Common myeloid progenitor, CD34-positive (primary cell): ENCODE measurements at regions not wholly inside any gene's neighbourhood (a gene's known extent, or its start where the extent isn't known, plus 50 kb on each side); places are given as distances from the start of the nearest gene placed in this dataset.
"Not testable (repeated sequence)": the region's sequence is repeated elsewhere in the genome, so short reads cannot be mapped to it uniquely, and the experiment has no call there.

Experiments
- CTCF ChIA-PET: fragments of 350-600 bp; sonication (Branson Sonifier 250); formaldehyde crosslinking; loops from one replicate; lab custom pipeline; 2021; ENCODE audit warnings: antibody characterized with exemption; lab: Charles Lee
- POLR2A ChIA-PET: fragments of 350-600 bp; sonication (Branson Sonifier 250); formaldehyde crosslinking; loops from one replicate; lab custom pipeline; 2021; ENCODE audit warnings: antibody characterized with exemption; lab: Charles Lee
- DNase-seq, 3 donors: peaks; one replicate each; pipeline versions ENCODE4 v3.0.0 to v3.0.0-alpha.2; 2013
- H3K27ac ChIP-seq, 2 experiments: 1 replicate in 1 of 2; 2 replicates in 1 of 2; pipeline ENCODE4 v1.7.0; 2013; ENCODE audit warnings: inconsistent platforms in 2 of 2, low read length in 2 of 2, mild to moderate bottlenecking in 2 of 2, low read depth in 1 of 2, moderate library complexity in 1 of 2; ENCODE audit not compliant: severe bottlenecking in 2 of 2, insufficient read depth in 1 of 2, poor library complexity in 1 of 2
- H3K27me3 ChIP-seq, 5 experiments: replicated peaks in 2 of 5; 1 replicate in 3 of 5; 2 replicates in 2 of 5; pipeline versions ENCODE4 v1.6.1 to v1.7.0; 2013; ENCODE audit warnings: low read length in 4 of 5, mild to moderate bottlenecking in 2 of 5, moderate library complexity in 2 of 5, inconsistent platforms in 1 of 5; ENCODE audit not compliant: insufficient read depth in 5 of 5, control insufficient read depth in 4 of 5
- H3K36me3 ChIP-seq, 4 experiments: 1 replicate in 2 of 4; 2 replicates in 2 of 4; pipeline versions ENCODE4 v1.6.1 to v1.7.0; 2013; ENCODE audit warnings: low read length in 3 of 4, control low read depth in 1 of 4, mild to moderate bottlenecking in 1 of 4; ENCODE audit not compliant: control insufficient read depth in 4 of 4, insufficient read depth in 4 of 4
- H3K4me1 ChIP-seq, 4 experiments: 1 replicate in 3 of 4; 2 replicates in 1 of 4; pipeline versions ENCODE4 v1.6.1 to v1.7.1; 2013; ENCODE audit warnings: low read length in 3 of 4, mild to moderate bottlenecking in 3 of 4, control low read depth in 1 of 4, inconsistent platforms in 1 of 4, moderate library complexity in 1 of 4; ENCODE audit not compliant: control insufficient read depth in 4 of 4, insufficient read depth in 4 of 4; ENCODE audit errors: control extremely low read depth in 1 of 4
- H3K4me3 ChIP-seq, 7 experiments: 1 replicate in 4 of 7; 2 replicates in 3 of 7; pipeline versions ENCODE4 v1.5.1 to v1.7.0; 2013; ENCODE audit warnings: mild to moderate bottlenecking in 7 of 7, low read length in 6 of 7, moderate library complexity in 6 of 7, inconsistent platforms in 2 of 7, low read depth in 2 of 7, control low read depth in 1 of 7; ENCODE audit not compliant: insufficient read depth in 4 of 7, control insufficient read depth in 1 of 7; ENCODE audit errors: extremely low read depth in 1 of 7
- H3K9me3 ChIP-seq, 5 experiments: 1 replicate in 4 of 5; 2 replicates in 1 of 5; pipeline versions ENCODE4 v1.6.1 to v1.7.1; 2013; ENCODE audit warnings: low read length in 4 of 5, mild to moderate bottlenecking in 2 of 5, inconsistent platforms in 1 of 5, low read depth in 1 of 5, moderate library complexity in 1 of 5; ENCODE audit not compliant: control insufficient read depth in 4 of 5, insufficient read depth in 2 of 5; ENCODE audit errors: control extremely low read depth in 1 of 5
- WGBS: methylation state at CpG from one replicate; pipeline ENCODE4 v1.1.5; 2013; ENCODE audit not compliant: insufficient coverage; 5-methylcytosine and 5-hydroxymethylcytosine counted together

GRCh38 chr4:75169427-75169826, 236.5 kb downstream of the PARM1 start:
- no peak for DNase-seq
- WGBS, result 89% methylated on average over 4 of the region's 6 CpGs
- CTCF ChIA-PET, result interaction anchor here (0.6 kb wide), 1 partner anchor 8 kb away, joined by 3 read pairs; no protein-coding TSS in a partner anchor

DNA sequence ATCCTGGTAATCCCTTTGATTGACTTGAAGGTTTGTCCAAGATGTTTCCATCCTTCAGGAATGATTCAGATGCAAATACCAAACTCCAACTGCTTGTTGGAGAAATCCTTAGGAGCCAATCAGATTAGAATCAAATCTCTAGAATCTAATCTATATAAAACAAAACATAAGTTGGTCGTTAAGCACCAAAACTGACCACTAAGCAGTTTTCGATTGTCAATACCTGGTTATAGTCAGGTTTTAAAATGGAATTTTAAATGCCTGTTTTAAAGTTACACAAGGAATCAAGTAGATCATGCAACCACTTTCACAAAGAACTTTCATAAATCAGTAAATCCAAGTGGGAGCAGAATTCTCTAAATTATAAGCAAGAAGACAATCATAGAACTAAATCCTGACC, 236.1 kb downstream of the PARM1 start:
- POLR2A ChIA-PET, result no interaction called here
- WGBS, result no CpG with 5 or more reads among the region's 2 CpGs
- Histone ChIP-seq H3K9me3 (no peaks in the 10 kb centered on the region), H3K27me3 (no peaks in the 10 kb centered on the region), H3K36me3 (no peaks in the 10 kb centered on the region), H3K27ac (no peak overlapping the region), H3K4me3 (no peak overlapping the region), H3K4me1 (no peaks in the 10 kb centered on the region)
- no peak for DNase-seq
- CTCF ChIA-PET, result no interaction called here

More at GRCh38 chr4:75169427-75169826, 236.5 kb downstream of the PARM1 start:
- no peak overlapping the region for H3K27ac ChIP-seq
- H3K4me3 ChIP-seq, result no peak overlapping the region
- POLR2A ChIA-PET, result no interaction called here
- H3K4me1 ChIP-seq, result no peaks in the 10 kb centered on the region
- H3K27me3 ChIP-seq, result no peaks in the 10 kb centered on the region
- no peaks in the 10 kb centered on the region for H3K9me3 ChIP-seq
- H3K36me3 ChIP-seq, result no peaks in the 10 kb centered on the region

DNA sequence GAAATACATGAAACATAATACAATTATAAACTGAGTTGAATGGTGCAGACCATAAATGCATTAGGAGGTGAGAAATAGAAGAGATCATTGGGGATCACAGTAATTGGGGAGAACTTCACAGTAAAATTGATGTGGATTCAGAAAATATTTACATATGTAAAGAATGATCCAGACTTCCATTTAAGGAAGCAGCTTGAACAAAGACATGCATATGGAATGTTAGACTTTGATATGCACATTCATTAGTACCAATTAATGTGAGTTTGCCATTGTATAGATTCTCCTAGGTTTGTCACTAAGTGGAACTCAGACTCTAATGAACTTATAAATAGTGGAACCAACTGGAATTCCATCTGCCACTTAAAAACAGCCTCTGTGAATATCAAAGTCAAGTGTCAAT, 235.6 kb downstream of the PARM1 start:
- H3K27ac ChIP-seq, result no peak overlapping the region
- peaks cover 0 to under 1% (median 0%) of the 10 kb centered on the region in 5 experiments for H3K9me3 ChIP-seq
- H3K27me3 ChIP-seq, result no peaks in the 10 kb centered on the region
- no peaks in the 10 kb centered on the region for H3K4me1 ChIP-seq
- ChIA-PET POLR2A (no interaction called here), CTCF (no interaction called here)
- DNase-seq, result no peak
- no peak overlapping the region for H3K4me3 ChIP-seq
- H3K36me3 ChIP-seq, result no peaks in the 10 kb centered on the region

DNA sequence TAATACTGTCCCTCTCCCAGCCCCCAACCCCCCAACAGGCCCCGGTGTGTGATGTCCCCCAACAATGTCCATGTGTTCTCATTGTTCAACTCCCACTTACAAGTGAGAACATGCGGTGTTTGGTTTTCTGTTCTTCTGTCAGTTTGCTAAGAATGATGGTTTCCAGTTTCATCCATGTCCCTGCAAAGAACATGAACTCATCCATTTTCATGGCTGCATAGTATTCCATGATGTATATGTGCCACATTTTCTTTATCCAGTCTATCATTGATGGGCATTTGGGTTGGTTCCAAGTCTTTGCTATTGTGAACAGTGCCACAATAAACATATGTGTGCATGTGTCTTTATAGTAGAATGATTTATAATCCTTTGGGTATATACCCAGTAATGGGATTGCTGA, 232.2 kb downstream of the PARM1 start:
- CTCF ChIA-PET, DNase-seq, H3K36me3 ChIP-seq, H3K4me3 ChIP-seq, H3K27me3 ChIP-seq, H3K4me1 ChIP-seq, H3K27ac ChIP-seq, H3K9me3 ChIP-seq, POLR2A ChIA-PET: not testable (repeated sequence)
- 100% methylated on average over 1 of the region's 2 CpGs for WGBS

DNA sequence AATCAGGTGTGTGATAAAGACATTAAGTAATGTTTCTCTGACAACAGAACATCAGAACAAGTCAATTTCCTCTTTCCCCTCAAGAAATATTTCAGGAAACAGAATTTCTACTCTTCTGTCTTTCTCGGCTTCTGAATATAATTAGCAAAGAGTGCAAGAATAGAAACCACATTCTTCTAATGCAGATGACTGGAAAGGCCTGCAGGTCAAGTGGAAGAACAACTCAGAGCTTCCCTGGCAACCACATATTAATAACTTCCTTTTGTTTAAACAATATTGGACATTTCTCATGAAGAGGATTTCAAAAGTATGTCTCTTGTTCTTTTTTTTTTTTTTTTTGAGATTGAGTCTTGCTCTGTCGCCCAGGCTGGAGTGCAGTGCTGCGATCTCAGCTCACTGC, 225.5 kb downstream of the PARM1 start:
- ChIA-PET CTCF (no interaction called here), POLR2A (no interaction called here)
- Histone ChIP-seq H3K4me1 (no peaks in the 10 kb centered on the region), H3K36me3 (no peaks in the 10 kb centered on the region), H3K27me3 (no peaks in the 10 kb centered on the region), H3K27ac (no peak overlapping the region), H3K4me3 (no peak overlapping the region), H3K9me3 (peaks cover 0 to 17% (median under 1%) of the 10 kb centered on the region in 5 experiments)
- WGBS, result no CpG with 5 or more reads among the region's 3 CpGs
- DNase-seq, result no peak

- CTCF ChIA-PET, result no interaction called here
- Histone ChIP-seq H3K4me1 (no peaks in the 10 kb centered on the region), H3K9me3 (peaks cover 0 to 17% (median 0%) of the 10 kb centered on the region in 5 experiments), H3K36me3 (no peaks in the 10 kb centered on the region), H3K27me3 (no peaks in the 10 kb centered on the region), H3K4me3 (no peak overlapping the region), H3K27ac (no peak overlapping the region)
- no peak for DNase-seq
- POLR2A ChIA-PET, result no interaction called here
Observed at GRCh38 chr4:75154994-75155393, 222.1 kb downstream of the PARM1 start.

DNA sequence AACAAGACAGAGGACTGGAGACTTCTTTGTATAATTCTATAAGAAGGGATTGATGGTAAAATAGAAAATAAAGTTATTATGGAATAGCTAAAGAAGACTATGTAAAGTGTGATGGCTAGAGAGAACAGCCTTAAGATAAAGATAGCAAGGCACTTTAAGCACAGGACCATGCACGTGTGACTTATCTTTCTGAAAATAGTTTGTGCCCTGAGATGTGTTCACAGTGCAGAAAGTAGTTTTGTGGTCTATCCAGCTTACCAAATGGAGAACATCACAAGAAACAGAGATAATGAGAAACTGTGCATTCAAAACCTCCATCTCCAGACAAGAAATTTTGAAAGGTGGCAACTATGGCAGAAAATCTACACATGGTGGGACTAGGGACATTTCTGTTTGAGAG, 213.3 kb downstream of the PARM1 start:
- Histone ChIP-seq H3K9me3 (no peaks in the 10 kb centered on the region), H3K4me1 (no peaks in the 10 kb centered on the region), H3K27ac (no peak overlapping the region), H3K36me3 (no peaks in the 10 kb centered on the region), H3K27me3 (no peaks in the 10 kb centered on the region), H3K4me3 (no peak overlapping the region)
- ChIA-PET POLR2A (interaction anchor here (0.7 kb wide), 1 partner anchor 404 kb away, joined by 3 read pairs; no protein-coding TSS in a partner anchor), CTCF (no interaction called here)
- no peak for DNase-seq
- 100% methylated on average over 1 of the region's 1 CpG for WGBS
